ENCODE measurements at regions not wholly inside any gene's neighbourhood (a gene's known extent, or its start where the extent isn't known, plus 50 kb on each side); places are given as distances from the start of the nearest gene placed in this dataset.

- TF ChIP-seq USF1 (IDR thresholded peaks at IDR 0.05; ENCODE audit: borderline replicate concordance, extremely low read length, insufficient read depth, low read depth, low read length) (no peak), CTCF (IDR thresholded peaks at IDR 0.05 in 2 of 3, conservative IDR thresholded peaks at IDR 0.05 in 1 of 3; ENCODE audit: control insufficient read depth in 2 of 3, extremely low read depth in 1 of 3, insufficient read depth in 1 of 3, low read depth in 3 of 3, low read length in 3 of 3) (no peak), POLR2A (IDR thresholded peaks at IDR 0.05; ENCODE audit: low read depth, low read length) (no peak), SMC3 (IDR thresholded peaks at IDR 0.05; ENCODE audit: borderline replicate concordance, low read length) (no peak), SP1 (IDR thresholded peaks at IDR 0.05; ENCODE audit: low read depth, low read length) (no peak), USF2 (IDR thresholded peaks at IDR 0.05; ENCODE audit: borderline replicate concordance, low read depth, low read length) (no peak), NFXL1 (IDR thresholded peaks at IDR 0.05; ENCODE audit: borderline replicate concordance) (no peak), RFX5 (IDR thresholded peaks at IDR 0.05; ENCODE audit: low read depth, low read length) (no peak), CBX5 (IDR thresholded peaks at IDR 0.05; ENCODE audit: low read depth) (no peak), CREM (IDR thresholded peaks at IDR 0.05; ENCODE audit: low read depth) (no peak), SMARCA5 (IDR thresholded peaks at IDR 0.05) (no peak), PBX3 (IDR thresholded peaks at IDR 0.05; ENCODE audit: insufficient replicate concordance, low read depth, low read length) (no peak), JUND (IDR thresholded peaks at IDR 0.05; ENCODE audit: low read depth, low read length) (no peak)
Observed at GRCh38 chr1:201754353-201754752, 74.6 kb upstream of the IPO9 start.

Measured in GM12878 (cell line).